Fibroblast of skin of abdomen (primary cell): ENCODE measurements at regions not wholly inside any gene's neighbourhood (a gene's known extent, or its start where the extent isn't known, plus 50 kb on each side); places are given as distances from the start of the nearest gene placed in this dataset.
"Not testable (repeated sequence)": the region's sequence is repeated elsewhere in the genome, so short reads cannot be mapped to it uniquely, and the experiment has no call there.

Experiments used
- DNase-seq: peaks from one replicate; pipeline ENCODE4 v3.0.0-alpha.2; 2013

DNA sequence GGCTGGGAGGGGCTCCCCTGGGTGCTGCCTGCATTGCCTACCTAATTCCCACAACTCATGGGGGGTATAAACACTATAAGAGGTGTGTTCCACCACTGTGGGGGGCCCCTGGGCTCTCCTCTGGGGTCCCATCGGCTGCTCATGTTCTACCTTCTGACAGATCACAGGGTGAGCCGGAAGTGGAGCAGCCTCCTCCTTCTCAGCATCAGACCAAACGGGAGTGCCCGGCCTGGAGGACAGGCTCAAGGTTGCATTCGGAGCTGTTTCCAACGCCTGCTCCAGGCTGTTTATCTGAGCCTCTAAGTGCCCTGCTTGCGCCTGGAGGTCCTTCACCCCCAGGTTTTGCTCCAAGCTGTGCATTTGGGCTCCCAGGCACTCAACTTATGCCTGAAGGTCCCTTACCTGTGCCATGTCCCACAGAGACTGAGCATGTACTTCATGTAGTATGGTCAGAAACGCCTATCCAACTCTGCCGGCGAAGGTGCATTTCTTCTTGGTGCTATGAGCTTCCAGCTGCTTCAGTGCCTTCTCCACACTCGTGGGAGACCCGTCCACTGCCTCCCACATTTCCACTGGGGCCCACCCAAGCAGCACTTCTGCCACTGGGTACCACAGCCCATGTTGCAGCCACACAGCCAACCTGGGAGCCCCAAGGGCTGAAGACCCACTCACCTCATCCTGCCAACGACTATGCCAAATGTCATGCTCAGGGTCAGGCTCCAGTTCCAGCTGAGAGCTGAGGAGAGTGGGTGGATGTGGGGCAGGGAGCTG lies 232.1 kb downstream of the IGSF11 start:
- DNase-seq: no peak

DNA sequence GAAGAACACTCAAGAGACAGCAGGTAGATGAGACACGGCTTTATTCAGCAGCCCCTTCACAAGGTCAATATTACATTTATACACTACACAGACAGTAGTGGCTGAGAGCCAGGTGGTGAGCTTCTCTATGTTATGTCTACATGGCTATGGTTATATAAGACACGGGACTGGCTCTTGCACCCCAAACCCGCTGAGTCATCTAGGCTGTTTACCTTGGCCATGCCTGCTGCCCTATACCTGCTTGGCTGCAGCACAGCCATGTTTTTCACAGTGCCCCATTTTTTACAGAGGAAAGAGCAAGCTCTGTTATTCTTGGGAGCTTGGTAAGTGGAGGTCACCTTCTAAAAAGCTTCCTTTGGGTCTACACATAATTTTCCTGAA lies 231.6 kb downstream of the IGSF11 start:
- no peak for DNase-seq

DNA sequence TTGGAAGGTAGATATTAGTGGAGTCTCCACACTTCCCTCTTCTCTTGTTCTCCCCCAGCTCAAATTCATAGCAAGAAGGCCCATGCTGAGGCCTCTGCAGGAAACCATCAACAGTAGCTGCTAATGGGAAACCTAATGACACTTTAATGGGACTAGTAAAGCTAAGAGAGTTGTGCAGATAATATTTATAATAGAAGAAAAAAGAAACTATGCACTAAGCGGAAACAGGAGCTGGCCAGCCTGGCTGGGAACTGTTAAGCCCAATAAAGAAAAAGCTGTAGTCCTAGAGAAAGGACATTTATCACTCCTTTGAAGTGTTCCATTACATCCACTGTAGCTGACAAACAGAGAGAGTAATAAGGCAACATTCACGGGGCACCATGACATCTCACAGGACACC lies 229.6 kb downstream of the IGSF11 start:
- DNase-seq: no peak

DNA sequence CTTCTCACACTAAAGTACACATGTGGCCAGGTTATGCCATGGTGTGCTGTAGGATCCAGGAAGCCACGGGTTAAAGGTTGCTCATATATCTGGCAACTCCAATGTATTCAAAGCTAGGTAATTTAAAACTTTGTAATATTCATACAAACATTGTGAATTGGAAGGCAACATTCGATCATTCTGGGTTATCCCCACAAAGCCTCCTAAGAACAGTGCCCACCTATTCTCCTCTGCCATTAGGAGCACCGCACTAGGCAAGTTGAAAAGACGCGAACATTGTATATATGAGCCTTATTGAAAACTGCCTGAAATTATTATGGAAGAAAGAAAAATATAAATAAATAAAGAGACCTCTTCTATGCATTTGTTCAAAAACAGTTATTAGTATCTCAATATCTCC lies 228.2 kb downstream of the IGSF11 start:
- DNase-seq: no peak

DNA sequence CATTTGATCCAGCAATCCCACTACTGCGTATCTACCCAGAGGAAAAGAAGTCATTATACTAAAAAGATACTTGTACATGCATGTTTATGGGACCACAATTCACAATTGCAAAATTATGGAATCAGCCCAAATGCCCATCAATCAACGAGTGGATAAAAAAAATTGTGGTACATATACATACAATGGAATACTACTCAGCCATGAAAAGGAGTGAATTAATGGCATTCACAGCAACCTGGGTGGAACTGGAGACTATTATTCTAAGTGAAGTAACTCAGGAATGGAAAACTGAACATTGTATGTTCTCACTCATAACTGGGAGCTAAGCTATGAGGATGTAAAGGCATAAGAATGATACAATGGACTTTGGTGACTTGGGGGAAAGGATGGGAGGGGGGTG lies 227.3 kb downstream of the IGSF11 start:
- not testable (repeated sequence) for DNase-seq

DNA sequence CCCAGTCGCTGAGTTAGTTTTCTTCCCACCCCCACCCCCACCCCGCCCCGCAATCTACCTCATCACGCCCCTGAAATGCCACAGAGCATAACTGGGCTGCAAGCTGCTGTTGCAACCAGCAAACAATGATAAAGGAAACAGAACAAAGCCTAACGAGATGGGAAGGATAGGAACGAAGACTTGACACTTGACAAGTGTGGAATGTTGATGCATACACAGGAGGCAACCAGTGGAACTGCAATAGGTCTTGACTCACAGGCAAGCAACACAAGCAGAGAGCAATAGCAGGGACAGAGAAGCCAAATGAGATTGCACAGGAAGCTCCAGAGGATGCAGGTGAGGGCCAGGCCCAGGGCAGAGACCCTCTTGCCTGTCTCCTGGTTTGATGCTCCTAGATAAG lies 225.9 kb downstream of the IGSF11 start:
- no peak for DNase-seq

DNA sequence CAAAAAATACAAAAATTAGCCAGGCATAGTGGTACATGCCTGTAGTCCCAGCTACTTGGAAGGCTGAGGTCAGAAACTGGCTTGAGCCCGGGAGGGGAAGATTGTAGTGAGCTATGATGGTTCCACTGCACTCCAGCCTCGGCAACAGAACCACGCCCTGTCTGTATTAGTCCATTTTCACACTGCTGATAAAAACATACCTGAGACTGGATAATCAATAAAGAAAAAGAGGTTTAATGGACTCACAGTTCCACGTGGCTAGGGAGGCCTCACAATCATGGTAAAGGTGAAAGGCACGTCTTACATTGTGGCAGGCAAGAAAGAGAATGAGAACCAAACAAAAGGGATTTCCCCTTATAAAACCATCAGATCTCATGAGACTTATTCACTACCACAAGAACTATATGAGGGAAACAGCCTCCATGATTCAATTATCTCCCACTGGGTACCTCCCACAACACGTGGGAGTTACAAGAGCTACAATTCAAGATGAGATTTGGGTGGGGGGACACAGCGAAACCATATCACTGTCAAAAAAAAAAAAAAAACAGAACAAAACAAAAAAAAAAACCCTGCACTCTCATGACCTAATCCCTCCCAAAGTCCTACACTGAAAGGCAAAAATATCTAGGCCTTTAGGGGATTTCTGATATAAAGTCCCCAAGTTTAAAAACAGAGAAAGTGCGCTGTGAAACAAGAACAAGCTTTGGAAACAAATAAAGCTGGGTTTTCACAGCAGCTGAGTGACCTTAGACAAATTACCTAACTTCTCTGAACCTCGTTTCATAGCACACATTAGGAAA lies 224.7 kb downstream of the IGSF11 start:
- no peak for DNase-seq

DNA sequence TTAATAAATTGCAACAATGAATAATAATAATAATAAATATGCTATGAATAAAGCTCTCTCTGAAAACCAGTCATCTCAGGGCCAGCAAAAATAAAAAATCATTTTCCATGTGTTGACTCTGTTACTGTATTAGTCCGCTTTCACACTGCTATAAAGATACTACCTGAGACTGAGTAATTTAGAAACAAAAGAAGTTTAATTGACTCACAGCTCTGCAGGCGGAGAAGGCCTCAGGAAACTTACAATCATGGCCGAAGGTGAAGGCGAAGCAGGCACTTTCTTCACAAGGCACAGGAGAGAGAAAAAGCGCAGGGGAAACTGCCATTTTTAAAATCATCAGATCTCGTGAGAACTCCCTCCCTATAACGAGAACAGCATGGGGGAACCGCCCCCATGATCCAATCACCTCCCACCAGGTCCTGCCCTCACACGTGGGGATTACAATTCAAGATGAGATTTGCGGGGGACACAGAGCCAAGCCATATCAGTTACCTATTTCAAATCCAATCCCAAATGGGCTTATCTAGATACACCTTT lies 224.1 kb downstream of the IGSF11 start:
- DNase-seq: no peak

DNA sequence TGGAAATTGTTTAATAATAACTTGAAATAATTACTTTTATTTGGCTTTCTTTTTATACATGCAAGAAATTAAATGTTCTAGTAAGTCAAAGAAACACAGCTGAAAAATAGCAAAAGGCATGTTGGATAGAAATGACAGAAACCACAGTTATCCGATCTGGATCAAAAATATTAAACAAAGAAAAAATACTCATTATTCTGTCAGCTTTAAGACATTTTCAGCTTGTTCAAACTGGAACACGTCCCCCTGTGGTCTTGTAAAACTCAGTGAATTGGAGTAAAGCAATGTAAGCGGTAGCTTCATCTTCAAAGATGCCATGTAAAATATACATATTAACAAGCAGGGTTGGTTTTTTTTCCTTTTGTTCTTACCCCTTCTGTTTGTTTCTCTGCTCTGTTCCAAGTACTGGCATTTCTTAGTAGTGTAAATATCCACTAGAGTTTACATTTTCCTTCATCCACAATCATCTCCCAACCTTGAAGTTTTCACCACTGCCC lies 223.4 kb downstream of the IGSF11 start:
- no peak for DNase-seq

DNA sequence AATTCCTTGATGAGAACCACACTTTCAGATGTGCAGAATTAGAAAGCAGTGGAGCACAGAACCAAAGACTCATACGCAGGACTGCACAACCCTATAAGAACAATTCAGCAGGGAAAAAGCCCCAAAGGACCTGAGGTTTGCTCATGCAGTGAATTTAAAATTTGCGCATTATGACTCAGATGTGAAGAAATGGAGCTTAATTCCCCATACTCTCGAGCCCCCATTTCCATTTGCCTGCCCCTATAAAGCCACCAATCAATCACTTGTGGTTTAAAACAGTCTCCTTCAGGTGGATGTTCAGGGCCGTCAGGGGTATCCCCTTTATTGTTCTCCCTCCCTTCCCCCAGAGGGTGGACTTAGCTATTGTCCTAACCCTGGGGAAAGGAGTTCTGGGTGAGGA lies 221.2 kb downstream of the IGSF11 start:
- DNase-seq: no peak

DNA sequence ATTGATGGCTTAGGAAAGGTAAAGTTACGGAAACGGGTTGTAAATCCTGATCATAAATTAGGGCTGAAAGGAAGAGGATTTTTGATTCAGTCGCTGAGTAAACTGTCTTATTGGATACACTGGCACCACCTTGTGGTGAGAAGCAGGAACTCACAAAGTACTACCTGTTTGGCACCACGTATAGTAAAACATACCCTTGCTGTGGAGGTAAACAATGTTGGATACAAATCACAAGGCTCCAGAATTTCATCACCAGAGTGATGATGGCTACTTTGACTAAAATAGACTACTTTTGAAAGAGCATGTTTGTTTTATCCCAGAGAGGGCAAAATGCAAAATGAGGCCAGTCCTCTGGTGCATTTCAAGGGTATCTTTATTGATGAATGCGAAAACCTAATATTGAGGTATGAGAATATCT lies 216.9 kb downstream of the IGSF11 start:
- peak; percentile 46 for DNase-seq

DNA sequence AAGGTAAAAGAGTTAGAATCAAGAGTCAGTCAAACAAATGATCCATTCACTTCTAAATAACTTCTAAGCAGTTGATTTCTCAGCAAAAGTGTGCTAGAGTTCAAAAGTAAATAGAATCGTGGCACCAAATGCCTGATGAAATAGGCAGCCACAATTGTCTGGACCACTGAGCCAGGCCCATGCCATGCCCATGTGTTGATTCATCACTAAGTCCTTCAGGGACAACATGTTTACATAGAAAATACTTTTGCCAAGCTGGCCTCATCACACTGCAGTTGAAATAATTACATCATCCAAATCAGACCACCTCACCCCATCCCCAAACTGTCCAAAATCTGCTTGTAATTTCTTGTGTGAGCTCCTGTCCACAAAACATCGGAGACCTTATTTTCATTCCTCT lies 216.3 kb downstream of the IGSF11 start:
- DNase-seq: peak; percentile 60

DNA sequence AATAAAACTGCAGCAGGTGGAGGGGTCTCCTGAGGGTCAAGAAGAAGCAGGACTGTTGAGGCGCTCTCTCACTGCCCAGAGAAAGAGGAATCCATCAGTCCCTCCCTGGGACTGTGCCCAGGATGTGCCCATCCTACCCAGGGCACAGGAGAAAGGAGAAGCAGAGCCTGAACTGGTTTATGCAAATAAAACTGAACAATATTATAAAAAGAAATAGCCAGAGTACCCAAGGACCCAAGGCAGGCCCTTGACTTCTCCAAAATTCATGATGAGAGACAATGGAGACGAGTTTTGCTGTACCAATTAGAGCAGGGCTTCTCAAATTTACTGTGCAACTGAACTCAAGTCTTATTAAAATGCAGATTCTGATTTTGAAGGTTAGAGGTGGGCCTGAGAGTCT lies 211.0 kb downstream of the IGSF11 start:
- DNase-seq: no peak

DNA sequence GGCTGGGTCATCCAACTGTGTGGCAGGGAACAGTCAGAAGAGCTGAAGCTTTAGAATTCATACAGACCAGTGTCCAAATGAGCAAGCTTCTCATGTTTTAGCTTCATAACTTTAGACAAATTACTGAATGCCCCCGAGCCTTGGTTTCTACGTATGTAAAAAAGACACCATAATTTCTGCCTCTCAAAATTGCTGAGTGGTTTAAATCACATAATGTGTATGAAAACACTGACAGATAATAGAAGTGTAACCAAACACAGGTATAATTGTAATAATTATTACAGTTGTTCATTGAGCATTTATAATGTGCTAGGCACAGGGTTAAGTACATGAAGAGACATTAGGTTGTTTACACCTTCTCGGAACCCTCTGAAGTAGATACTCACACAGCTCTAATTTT lies 207.2 kb downstream of the IGSF11 start:
- DNase-seq: no peak

DNA sequence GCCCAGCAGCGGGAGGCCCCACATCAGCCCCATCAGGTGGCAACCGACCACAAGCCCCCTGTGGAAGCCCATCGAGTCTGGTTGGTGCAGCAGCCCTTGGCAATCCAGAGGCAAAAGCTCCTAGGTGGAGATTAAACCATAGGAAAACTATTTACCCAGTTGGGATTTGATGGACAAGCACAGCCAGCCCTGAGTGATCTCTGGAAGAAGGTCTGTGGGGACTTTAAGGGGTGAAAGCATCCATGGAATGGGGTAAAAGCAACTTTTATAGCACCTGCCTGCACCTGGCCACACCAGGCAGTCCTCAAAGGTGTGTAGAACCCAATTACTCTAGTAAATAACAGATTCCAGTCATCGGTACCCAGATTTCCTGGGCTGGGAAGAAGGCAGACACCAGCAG lies 206.3 kb downstream of the IGSF11 start:
- DNase-seq: no peak

DNA sequence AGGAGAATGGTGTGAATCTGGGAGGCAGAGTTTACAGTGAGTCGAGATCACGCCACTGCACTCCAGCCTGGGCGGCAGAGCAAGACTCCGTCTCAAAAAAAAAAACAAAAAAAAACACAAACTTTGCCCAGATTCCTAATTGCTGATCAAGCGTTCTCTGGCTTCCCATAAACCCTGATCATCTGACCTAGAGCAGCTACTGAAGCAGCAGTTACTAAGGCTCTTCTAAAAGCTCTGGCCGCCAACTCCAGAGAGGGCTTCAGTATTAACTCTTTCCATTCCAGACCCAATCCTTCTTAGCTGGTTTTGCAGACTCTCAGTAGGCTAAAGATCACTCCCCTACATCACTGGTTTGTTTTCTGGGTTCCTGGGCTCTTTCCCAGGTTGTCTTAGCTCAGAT lies 201.6 kb downstream of the IGSF11 start:
- no peak for DNase-seq

DNA sequence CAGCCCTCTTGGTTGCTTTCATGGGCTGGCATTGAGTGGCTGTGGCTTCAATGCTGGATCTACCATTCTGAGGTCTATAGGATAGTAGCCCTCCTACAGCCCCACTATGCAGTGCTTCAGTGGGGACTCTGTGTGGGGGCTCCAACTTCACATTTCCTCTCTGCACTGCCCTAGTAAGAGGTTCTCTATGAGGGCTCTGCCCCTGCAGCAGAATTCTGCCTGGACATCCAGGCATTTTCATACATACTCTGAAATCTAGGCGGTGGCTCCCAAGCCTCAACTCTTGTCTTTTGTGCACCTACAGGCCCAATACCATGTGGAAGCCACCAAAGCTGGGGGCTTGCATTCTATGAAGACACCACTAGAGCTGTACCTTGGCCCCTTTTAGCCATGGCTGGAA lies 195.8 kb downstream of the IGSF11 start:
- no peak for DNase-seq

DNA sequence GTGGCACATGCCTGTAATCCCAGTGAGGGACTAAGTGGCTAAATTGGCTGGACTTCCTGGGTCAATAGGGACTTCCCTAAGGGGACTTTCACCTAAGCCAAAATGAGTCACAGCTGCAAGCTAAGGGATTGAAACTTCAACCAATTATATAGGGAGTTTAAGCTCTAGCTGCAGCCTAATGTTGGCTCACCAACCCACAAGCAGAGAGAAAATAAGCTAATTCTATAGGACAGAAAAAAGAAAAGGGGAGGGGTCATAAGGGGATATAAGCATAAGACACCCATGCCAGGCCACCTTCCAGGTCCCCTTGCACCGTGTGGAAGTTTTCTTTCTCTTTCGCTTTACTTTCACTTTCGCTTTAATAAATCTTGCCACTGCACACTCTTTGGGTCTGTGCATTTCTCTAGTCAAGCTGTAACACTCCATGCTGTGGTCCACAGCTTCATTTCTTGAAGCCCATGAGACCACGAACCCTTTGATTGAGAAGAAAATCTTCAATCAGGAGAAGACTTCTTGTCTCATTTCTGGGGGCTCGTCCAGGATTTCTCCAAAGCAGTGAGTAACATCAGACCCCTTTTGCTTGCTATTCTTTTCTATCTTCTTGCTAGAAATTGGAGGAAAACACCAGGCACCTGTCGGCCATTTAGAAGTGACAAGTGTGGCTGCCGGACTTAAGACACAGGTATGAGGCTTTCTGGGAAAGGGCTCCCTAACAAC lies 192.3 kb downstream of the IGSF11 start:
- DNase-seq: no peak

DNA sequence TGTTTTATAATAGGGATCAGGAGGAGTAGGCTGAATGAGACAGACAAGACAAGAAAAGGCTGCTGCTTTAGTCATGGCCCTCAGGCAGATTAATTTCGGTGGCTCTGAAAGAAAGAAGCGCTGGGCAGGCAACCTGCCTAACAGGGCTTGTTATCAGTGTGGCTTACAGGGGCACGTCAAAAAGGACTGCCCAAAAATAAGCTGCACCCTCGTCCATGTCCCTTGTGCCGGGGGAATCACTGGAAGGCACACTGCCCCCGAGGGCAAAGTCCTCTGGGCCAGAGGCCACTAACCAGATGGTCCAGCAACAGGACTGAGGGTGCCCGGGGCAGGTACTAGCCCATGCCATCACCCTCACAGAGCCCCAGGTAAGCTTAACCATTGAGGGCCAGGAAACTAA lies 188.5 kb downstream of the IGSF11 start:
- no peak for DNase-seq
